GM10248 (cell line): ENCODE measurements at regions not wholly inside any gene's neighbourhood (a gene's known extent, or its start where the extent isn't known, plus 50 kb on each side); places are given as distances from the start of the nearest gene placed in this dataset.

Experiments used
- CTCF ChIA-PET: fragments of 300-600 bp; sonication (Branson Sonifier 250); formaldehyde crosslinking; extraction: SDS; loops from one replicate; lab custom pipeline; 2021; ENCODE audit warnings: antibody characterized with exemption; lab: Yijun Ruan, JAX
- POLR2A ChIA-PET: fragments of 350-650 bp; sonication (Branson Sonifier 250); formaldehyde crosslinking; extraction: SDS; loops from one replicate; lab custom pipeline; 2020; ENCODE audit warnings: antibody characterized with exemption; lab: Yijun Ruan, JAX
- DNase-seq: peaks from one replicate; pipeline ENCODE4 v3.0.0; 2012; ENCODE audit errors: extremely low spot score
- TF ChIP-seq, protein P1 (sequence below): IDR thresholded peaks from 2 replicates; pipeline ENCODE4 v1.5.1; 2012; ENCODE audit warnings: mild to moderate bottlenecking, low read depth; ENCODE audit errors: extremely low read depth, missing control alignments, control extremely low read depth

DNA sequence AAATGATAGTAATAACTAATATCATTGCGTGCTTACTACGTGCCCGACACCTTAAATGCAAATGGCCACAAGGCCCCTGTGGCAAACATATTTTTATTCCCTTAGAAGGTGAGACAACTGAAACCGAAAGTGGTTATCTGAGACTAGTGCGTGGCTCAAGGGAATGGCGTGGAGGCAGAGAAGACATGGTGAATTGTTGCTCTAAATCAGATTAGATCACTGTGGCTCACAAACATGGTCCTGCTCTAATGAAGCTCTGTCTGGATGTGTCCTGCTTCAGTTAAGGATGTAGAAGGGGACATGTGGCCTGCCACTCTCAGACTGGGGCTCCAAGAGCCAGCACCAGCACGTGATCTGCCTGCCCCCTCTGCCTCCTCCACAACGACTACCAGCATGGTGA is 124.2 kb upstream of the GMDS start:
- POLR2A ChIA-PET: no interaction called here
- TF ChIP-seq, protein P1, sequence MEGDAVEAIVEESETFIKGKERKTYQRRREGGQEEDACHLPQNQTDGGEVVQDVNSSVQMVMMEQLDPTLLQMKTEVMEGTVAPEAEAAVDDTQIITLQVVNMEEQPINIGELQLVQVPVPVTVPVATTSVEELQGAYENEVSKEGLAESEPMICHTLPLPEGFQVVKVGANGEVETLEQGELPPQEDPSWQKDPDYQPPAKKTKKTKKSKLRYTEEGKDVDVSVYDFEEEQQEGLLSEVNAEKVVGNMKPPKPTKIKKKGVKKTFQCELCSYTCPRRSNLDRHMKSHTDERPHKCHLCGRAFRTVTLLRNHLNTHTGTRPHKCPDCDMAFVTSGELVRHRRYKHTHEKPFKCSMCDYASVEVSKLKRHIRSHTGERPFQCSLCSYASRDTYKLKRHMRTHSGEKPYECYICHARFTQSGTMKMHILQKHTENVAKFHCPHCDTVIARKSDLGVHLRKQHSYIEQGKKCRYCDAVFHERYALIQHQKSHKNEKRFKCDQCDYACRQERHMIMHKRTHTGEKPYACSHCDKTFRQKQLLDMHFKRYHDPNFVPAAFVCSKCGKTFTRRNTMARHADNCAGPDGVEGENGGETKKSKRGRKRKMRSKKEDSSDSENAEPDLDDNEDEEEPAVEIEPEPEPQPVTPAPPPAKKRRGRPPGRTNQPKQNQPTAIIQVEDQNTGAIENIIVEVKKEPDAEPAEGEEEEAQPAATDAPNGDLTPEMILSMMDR: no peak

DNA sequence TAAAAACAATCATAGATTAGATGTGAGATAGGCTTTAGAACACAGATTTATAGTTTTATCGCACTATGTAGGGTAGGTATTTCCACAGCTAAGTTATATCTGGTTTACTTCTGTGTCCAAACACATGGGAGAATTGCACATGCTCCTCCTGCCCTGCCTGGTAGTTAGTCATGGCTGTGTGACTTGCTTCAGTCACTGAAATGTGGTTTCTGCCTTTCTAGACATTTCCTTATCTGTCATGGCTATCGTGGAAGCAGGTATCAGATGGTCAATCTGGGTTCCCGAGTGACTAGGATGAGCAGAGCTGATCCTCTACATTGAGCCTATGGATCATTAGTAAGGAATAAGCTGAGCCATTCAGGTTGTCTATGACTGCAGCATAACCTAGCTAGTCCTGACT is 117.8 kb upstream of the GMDS start:
- ChIA-PET CTCF (interaction anchor here (1.2 to 2.9 kb wide), 3 partner anchors 9 to 156 kb away, joined by 3 to 13 read pairs (median 4); no protein-coding TSS in a partner anchor), POLR2A (no interaction called here)
- TF ChIP-seq, protein P1: no peak
- DNase-seq: no peak

More for the DNA sequence above, 124.2 kb upstream of the GMDS start:
- CTCF ChIA-PET: interaction anchor here (1.4 kb wide), 1 partner anchor 161 kb away, joined by 4 read pairs; no protein-coding TSS in a partner anchor
- no peak for DNase-seq

DNA sequence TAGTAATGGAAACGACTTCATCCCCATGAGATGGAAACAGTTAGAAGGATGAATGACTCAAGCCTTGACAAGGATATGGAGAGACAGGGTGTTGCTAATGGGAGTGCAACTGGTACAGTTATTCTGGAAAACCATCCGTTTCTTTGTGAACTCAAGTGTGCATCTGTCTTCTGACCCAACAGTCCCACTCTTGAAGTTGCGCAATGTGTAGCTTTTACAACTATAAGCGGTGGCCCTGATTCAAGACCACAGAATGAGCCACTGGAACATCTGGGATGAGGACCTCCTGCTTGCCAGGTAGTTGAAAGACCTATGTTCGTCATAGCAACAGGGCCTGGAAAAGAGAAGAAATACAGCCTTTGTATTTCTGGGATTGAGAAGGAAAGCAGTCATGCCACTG is 115.8 kb upstream of the GMDS start:
- DNase-seq: no peak
- ChIA-PET POLR2A (no interaction called here), CTCF (interaction anchor here (2.4 kb wide), 1 partner anchor 765 kb away, joined by 8 read pairs; no protein-coding TSS in a partner anchor)
- TF ChIP-seq, protein P1: no peak

DNA sequence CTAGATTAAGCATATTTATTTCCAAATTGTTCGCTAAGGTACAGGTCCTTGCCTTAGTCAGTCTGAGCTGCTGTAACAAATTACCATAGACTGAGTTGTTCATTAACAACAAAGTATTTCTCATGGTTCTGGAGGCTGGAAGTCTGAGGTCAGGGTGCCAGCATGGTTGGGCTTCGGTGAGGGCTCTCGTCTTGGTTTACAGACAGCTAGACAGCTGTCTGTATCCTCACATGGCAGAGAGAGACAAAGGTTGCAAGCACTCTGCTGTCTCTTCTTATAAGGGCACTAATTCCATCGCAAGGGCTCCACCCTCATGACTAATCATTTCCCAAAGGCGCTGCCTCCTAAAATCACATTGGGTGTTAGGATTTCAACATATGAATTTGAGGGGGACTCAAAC is 115.3 kb upstream of the GMDS start:
- ChIA-PET CTCF (interaction anchor here (2.4 kb wide), 1 partner anchor 764 kb away, joined by 8 read pairs; no protein-coding TSS in a partner anchor), POLR2A (no interaction called here)
- TF ChIP-seq, protein P1: no peak
- no peak for DNase-seq

- ChIA-PET POLR2A (no interaction called here), CTCF (interaction anchor here (2.4 kb wide), 1 partner anchor 764 kb away, joined by 8 read pairs; no protein-coding TSS in a partner anchor)
- TF ChIP-seq, protein P1: no peak
- DNase-seq: no peak
These were observed 114.7 kb upstream of the GMDS start for GRCh38 chr6:2360126-2360525.

DNA sequence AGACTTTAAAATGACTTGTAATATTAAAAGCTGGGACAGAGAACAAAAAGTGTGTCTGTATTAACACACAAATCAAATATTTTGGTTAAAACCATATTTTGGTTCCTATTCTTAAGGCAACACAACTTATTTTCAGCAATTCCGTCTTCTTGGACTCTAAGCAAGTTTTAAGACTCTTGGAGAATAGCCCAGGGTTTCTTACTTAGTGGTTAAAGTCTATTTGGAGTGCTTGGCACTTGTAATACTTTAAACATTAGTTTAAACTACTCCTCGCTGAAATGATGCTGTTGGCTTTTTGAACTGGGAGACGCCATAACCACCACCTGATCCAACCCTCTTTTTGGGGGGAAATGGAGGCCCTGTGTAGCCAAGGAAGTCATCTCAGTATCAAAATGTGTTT is 109.7 kb upstream of the GMDS start:
- TF ChIP-seq, protein P1: no peak
- CTCF ChIA-PET: interaction anchor here (1.8 to 2.4 kb wide), 3 partner anchors 9 to 758 kb away, joined by 11 to 33 read pairs (median 13); no protein-coding TSS in a partner anchor
- DNase-seq: no peak
- POLR2A ChIA-PET: no interaction called here

GRCh38 chr6:2354138-2354491 is 108.7 kb upstream of the GMDS start:
- TF ChIP-seq, protein P1: no peak
- ChIA-PET CTCF (interaction anchor here (0.9 to 4.0 kb wide), 16 partner anchors 11 to 757 kb away, joined by 3 to 69 read pairs (median 5); no protein-coding TSS in a partner anchor), POLR2A (no interaction called here)
- DNase-seq: no peak
